Activated CD4-positive, alpha-beta T cell treated with anti-CD3 and anti-CD28 coated beads, Interleukin-2, amount 10 ng/mL, durations not matched to agents 7 days and 5 days (primary cell): ENCODE measurements at regions not wholly inside any gene's neighbourhood (a gene's known extent, or its start where the extent isn't known, plus 50 kb on each side); places are given as distances from the start of the nearest gene placed in this dataset.

Source experiments
- CTCF ChIA-PET: fragments of 350-600 bp; sonication (Branson Sonifier 250); formaldehyde crosslinking; loops from one replicate; lab custom pipeline; 2021; ENCODE audit warnings: antibody characterized with exemption; lab: Charles Lee
- POLR2A ChIA-PET: fragments of 350-600 bp; sonication (Branson Sonifier 250); formaldehyde crosslinking; loops from one replicate; lab custom pipeline; 2021; ENCODE audit warnings: antibody characterized with exemption; lab: Charles Lee
- DNase-seq: peaks from one replicate; pipeline ENCODE4 v3.0.0-alpha.2; 2020
- H3K27ac Mint-ChIP-seq: one replicate; pipeline ENCODE4 v1.8.0; 2021; ENCODE audit warnings: mild to moderate bottlenecking, moderate library complexity, mixed read lengths
- H3K27me3 Mint-ChIP-seq: one replicate; pipeline ENCODE4 v1.8.0; 2021; ENCODE audit warnings: mixed read lengths
- H3K36me3 Mint-ChIP-seq: one replicate; pipeline ENCODE4 v1.8.0; 2021; ENCODE audit warnings: low read depth, mixed read lengths
- H3K4me1 Mint-ChIP-seq: one replicate; pipeline ENCODE4 v1.8.0; 2021; ENCODE audit warnings: mixed read lengths
- H3K4me3 Mint-ChIP-seq: one replicate; pipeline ENCODE4 v1.8.0; 2021; ENCODE audit warnings: mild to moderate bottlenecking, moderate library complexity, mixed read lengths
- H3K9me3 Mint-ChIP-seq: one replicate; pipeline ENCODE4 v1.8.0; 2021; ENCODE audit warnings: mixed read lengths

DNA sequence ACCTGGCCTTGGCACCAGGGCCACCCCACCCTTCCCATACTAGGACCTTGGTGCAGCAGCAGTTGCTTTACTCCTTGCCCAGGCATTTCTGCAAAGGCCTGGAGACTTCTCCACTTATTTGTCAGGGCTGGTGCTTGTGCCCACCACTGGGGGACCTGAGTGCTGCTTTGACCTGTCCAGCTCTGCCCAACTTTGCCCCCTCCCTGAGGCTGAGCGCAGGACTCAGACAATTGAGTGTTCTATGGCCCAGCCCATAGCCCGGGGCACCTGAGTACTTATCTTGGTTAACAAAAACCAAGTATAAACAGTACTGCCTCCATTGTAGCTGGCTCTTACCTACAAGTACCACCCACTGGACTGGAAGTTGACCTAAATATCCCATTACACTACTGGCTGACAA is 406.1 kb upstream of the CHD1 start:
- Mint-ChIP-seq H3K4me1 (no peaks in the 10 kb centered on the region), H3K27ac (no peak overlapping the region), H3K27me3 (no peaks in the 10 kb centered on the region), H3K4me3 (no peak overlapping the region), H3K9me3 (peaks cover 8% of the 10 kb centered on the region), H3K36me3 (no peaks in the 10 kb centered on the region)
- DNase-seq, result no peak
- CTCF ChIA-PET, result no interaction called here
- POLR2A ChIA-PET, result no interaction called here

DNA sequence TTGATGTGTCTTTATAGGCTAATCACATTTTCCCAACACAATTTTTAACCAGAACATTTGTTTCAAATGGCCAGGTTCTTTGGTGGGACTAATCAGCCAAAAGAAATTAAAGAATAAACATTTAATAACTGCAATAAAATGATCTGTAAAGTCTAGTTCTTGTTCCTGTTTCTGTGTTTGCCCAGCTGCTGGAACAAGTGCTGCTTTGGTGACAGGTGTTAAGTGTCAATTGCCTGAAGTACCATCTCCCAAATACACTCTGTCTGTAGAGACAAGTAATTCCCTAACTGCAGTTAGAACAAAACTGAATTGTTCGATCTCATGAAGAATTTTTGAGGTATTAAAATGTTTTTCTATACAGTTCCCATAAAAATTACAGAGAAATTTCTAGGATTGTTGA is 402.3 kb upstream of the CHD1 start:
- H3K4me3 Mint-ChIP-seq, result no peak overlapping the region
- ChIA-PET CTCF (no interaction called here), POLR2A (no interaction called here)
- no peak for DNase-seq
- H3K27me3 Mint-ChIP-seq, result no peaks in the 10 kb centered on the region
- H3K36me3 Mint-ChIP-seq, result no peaks in the 10 kb centered on the region
- H3K4me1 Mint-ChIP-seq, result no peaks in the 10 kb centered on the region
- H3K27ac Mint-ChIP-seq, result no peak overlapping the region
- H3K9me3 Mint-ChIP-seq, result peaks cover 2% of the 10 kb centered on the region

DNA sequence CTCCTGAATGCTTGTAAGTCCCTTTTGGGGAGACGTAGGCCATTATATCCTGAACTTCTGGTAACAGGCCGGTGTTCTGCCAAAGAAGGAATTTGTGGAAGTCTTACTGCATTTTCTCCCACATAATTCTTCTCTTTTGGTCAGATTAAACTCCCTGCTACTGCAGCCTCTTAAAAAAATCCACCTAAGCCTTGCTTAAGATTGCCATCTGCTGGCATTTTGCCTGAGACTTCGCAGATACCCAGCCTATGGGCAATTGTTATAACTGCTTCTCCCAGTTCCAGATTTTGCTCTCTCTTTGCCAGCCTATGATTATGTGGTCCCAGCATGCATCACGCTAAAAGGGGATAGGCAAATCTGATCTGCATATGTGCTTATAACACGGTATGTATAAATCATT is 391.6 kb upstream of the CHD1 start:
- Mint-ChIP-seq H3K27me3 (no peaks in the 10 kb centered on the region), H3K4me3 (no peak overlapping the region), H3K27ac (no peak overlapping the region), H3K4me1 (no peaks in the 10 kb centered on the region), H3K9me3 (peaks cover 3% of the 10 kb centered on the region), H3K36me3 (no peaks in the 10 kb centered on the region)
- POLR2A ChIA-PET, result no interaction called here
- CTCF ChIA-PET, result no interaction called here
- DNase-seq, result no peak

DNA sequence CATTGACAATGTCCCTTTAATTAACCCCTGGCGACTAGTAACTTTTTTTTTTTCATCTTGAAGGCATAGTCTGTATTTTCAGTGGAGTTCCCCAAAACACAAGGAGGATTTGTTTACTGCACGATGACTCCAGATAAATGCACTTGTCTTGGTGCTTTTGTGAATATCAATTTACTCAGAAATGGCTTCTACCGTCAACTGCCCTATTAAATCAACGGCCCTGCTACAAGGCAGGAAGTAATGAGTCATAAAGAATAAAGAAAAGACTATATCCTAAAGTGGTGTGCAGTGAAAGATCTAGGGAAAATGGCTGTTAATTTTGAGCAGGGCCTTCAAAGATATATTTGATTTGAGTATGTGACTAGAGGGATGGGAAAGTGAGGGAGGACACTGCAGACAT is 388.3 kb upstream of the CHD1 start:
- Mint-ChIP-seq H3K4me3 (no peak overlapping the region), H3K27ac (no peak overlapping the region), H3K27me3 (no peaks in the 10 kb centered on the region), H3K9me3 (peaks cover 3% of the 10 kb centered on the region), H3K36me3 (no peaks in the 10 kb centered on the region), H3K4me1 (no peaks in the 10 kb centered on the region)
- DNase-seq, result no peak
- CTCF ChIA-PET, result no interaction called here
- POLR2A ChIA-PET, result no interaction called here

DNA sequence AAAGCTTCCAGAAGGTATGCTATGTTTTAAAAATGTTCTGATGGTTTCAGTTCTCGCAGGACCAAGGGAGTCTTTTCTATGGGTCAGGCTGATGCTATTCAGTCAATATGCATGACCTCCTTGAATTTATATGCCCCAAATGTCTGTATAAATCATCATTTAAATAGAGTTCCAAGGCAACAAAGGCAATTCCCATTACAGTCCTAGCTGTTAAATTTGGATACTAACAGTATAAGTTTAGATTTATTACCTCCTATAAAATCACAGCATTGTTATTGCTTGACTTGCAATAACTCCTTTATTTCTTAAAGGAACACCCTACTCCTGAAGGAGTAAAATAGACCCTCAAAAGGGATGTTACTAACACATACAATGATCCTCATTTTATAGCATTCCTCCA is 387.7 kb upstream of the CHD1 start:
- Mint-ChIP-seq H3K27me3 (no peaks in the 10 kb centered on the region), H3K4me1 (no peaks in the 10 kb centered on the region), H3K36me3 (no peaks in the 10 kb centered on the region), H3K4me3 (no peak overlapping the region), H3K9me3 (peaks cover 3% of the 10 kb centered on the region), H3K27ac (no peak overlapping the region)
- POLR2A ChIA-PET, result no interaction called here
- DNase-seq, result no peak
- CTCF ChIA-PET, result no interaction called here

DNA sequence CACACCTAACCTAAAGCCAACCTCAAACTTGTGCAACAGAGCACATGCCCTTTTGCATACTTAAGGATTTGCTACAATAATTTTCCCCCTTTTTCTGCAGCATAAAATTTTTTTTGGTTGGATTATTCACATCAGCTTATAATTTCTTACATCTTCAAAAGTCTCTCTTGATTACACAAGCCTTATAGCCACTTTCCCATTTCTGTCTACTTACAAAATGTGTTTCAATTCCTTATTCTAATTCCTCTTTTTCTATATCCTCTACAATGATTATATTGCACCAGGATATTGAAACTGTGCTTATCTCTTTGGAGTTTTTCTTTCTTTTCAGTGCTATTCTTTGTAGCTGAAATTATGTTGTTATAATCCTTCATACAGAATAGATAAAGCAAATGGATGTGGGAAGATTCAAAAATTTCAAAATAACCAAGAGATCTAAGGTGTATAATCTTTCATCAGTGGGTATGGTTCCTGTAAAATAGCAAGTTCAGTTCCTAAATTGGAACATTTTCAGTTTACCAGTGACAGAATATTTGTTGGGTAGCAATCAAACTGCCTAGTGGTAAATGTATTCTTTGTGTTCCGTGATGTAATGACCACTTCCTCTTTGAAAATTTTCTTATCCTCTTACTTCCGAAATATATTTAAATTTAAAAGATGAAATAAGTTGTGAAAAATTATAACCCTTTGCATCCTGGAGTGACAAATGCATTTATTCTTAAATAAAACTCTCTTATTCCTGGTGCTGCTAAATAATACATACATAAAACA is 386.8 kb upstream of the CHD1 start:
- Mint-ChIP-seq H3K27me3 (no peaks in the 10 kb centered on the region), H3K9me3 (peaks cover 3% of the 10 kb centered on the region), H3K27ac (no peak overlapping the region), H3K4me1 (no peaks in the 10 kb centered on the region), H3K36me3 (no peaks in the 10 kb centered on the region), H3K4me3 (no peak overlapping the region)
- no peak for DNase-seq
- ChIA-PET POLR2A (no interaction called here), CTCF (no interaction called here)

DNA sequence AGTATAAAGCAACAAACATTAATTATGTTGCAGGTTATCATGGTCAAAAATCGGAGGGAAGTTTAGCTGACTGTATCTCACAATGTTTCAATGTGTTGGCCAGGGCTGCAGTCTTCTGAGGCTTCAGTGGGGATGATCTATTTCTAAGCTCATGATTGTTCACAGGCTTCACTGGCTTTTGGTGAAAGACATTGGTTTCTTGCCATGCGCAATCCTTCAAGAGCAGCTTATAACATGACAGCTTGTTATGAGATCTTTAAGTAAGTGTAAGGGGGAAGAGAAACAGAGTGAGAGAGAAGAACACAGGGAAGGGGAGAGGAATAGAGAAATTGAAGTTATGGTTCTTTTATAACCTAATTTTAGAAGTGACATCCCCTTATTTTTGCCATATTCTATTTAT is 385.9 kb upstream of the CHD1 start:
- Mint-ChIP-seq H3K36me3 (no peaks in the 10 kb centered on the region), H3K27me3 (no peaks in the 10 kb centered on the region), H3K4me3 (no peak overlapping the region), H3K27ac (no peak overlapping the region), H3K4me1 (no peaks in the 10 kb centered on the region), H3K9me3 (peaks cover 3% of the 10 kb centered on the region)
- CTCF ChIA-PET, result no interaction called here
- DNase-seq, result no peak
- POLR2A ChIA-PET, result no interaction called here

DNA sequence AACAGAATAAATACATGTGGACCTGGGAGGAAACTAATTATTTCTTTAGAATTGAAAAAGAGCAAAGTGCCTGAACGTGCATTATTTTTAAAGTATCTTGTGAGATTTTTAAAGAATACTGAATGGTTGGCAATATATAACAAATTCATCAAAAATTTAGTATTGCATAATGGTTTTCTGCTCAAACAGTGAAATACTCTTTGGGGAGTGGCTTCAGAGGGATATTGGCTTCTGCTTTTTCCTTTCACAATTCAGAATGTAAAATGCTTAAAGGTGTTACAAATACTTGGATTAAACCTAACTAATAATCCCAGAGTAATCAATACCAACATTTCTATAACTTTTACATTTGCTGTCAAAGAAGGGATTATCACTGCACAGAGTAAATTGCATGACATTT is 379.3 kb upstream of the CHD1 start:
- H3K4me1 Mint-ChIP-seq, result no peaks in the 10 kb centered on the region
- POLR2A ChIA-PET, result no interaction called here
- H3K4me3 Mint-ChIP-seq, result no peak overlapping the region
- DNase-seq, result no peak
- no peak overlapping the region for H3K27ac Mint-ChIP-seq
- no peaks in the 10 kb centered on the region for H3K27me3 Mint-ChIP-seq
- H3K9me3 Mint-ChIP-seq, result no peaks in the 10 kb centered on the region
- CTCF ChIA-PET, result no interaction called here
- no peaks in the 10 kb centered on the region for H3K36me3 Mint-ChIP-seq

DNA sequence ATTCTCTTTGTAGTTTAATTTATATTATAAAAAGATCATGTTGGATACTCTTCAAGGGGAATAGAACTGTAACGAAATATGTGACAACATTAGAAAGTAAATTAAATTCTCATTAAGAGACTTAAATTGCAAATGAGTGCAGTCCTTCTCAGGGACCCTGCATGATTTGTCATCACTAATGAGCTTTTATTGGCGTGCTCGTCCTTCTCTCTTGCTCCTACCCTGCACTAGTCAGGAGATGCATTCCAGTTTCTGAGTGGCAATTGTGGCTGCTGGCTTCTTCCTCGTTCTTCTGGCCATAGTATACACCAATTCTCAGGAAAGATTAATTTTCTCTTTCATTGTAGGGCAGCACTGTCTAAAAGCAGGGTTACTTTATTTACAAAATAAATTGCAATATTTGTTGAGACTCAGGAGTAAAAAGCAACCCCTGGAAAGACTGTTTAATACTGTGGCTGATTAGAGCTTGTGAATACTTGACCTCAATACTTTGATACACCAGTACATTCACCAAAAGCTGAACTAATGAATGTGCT is 376.3 kb upstream of the CHD1 start:
- no peaks in the 10 kb centered on the region for H3K4me1 Mint-ChIP-seq
- no peaks in the 10 kb centered on the region for H3K27me3 Mint-ChIP-seq
- POLR2A ChIA-PET, result no interaction called here
- H3K27ac Mint-ChIP-seq, result no peak overlapping the region
- no peak for DNase-seq
- no peaks in the 10 kb centered on the region for H3K9me3 Mint-ChIP-seq
- H3K4me3 Mint-ChIP-seq, result no peak overlapping the region
- no peaks in the 10 kb centered on the region for H3K36me3 Mint-ChIP-seq
- CTCF ChIA-PET, result no interaction called here

DNA sequence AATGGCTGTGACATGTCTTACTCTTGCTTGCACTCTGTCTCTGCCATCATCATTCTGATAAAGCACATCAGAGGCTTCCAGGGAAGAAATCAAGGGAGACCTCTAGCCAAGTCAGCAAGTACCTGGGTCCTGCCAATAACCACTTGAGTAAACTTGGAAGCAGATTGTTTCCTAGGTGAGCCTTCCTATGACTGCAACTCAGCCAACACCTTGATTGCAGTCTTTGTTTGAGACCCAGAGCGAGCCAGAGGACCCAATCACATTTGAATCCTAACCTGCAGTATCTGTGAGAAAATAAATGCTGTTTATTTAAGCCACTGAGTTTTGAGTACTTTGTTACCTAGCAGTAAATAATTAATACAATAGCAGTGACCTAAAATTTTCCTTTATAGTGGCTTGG is 356.8 kb upstream of the CHD1 start:
- Mint-ChIP-seq H3K36me3 (no peaks in the 10 kb centered on the region), H3K4me1 (no peaks in the 10 kb centered on the region), H3K27ac (no peak overlapping the region), H3K9me3 (no peaks in the 10 kb centered on the region), H3K4me3 (no peak overlapping the region), H3K27me3 (no peaks in the 10 kb centered on the region)
- ChIA-PET CTCF (no interaction called here), POLR2A (no interaction called here)
- no peak for DNase-seq

DNA sequence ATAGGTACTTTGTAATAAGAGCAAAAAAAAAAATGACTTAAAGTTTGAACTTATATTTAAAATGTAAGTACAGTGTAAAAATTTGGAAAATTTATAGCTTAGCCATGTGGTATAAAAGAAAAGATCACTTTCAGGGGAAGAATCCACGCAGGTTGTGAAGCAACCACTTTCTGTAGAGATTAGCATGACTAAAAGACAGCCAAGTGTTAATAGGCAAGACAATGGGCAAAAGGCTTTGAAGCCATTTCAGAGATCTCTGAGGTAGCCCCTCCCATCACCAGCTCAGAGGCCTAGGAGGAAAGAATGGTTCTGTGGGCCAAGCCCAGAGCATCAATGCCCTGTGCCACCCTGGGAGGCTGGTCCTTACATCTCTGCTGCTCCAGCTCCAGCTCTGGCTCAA is 346.3 kb upstream of the CHD1 start:
- DNase-seq, result no peak
- Mint-ChIP-seq H3K4me1 (no peaks in the 10 kb centered on the region), H3K9me3 (no peaks in the 10 kb centered on the region), H3K36me3 (no peaks in the 10 kb centered on the region), H3K4me3 (no peak overlapping the region), H3K27ac (no peak overlapping the region), H3K27me3 (no peaks in the 10 kb centered on the region)
- POLR2A ChIA-PET, result no interaction called here
- CTCF ChIA-PET, result interaction anchor here (0.7 kb wide), 1 partner anchor 250 kb away, joined by 3 read pairs; no protein-coding TSS in a partner anchor

DNA sequence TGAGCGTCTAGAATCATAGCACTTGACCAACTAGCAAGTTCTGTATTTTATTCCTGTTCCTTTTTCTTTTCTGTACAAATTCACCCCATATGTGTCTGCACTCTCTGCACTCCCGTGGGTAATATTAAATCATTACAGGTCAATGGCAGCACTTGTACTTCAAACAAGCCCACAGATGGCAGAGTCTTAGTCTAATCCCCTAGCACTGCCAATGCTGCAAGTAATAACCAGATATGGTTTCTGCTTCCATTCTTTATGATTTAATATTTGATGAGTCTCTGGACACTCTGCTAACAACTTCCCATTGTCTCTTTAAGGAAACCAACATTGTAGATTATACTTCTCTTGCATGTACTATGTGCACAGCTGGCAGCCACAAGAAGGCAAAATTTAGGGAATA is 343.8 kb upstream of the CHD1 start:
- POLR2A ChIA-PET, result no interaction called here
- no peaks in the 10 kb centered on the region for H3K36me3 Mint-ChIP-seq
- no peak overlapping the region for H3K4me3 Mint-ChIP-seq
- no peak overlapping the region for H3K27ac Mint-ChIP-seq
- DNase-seq, result no peak
- CTCF ChIA-PET, result no interaction called here
- no peaks in the 10 kb centered on the region for H3K9me3 Mint-ChIP-seq
- no peaks in the 10 kb centered on the region for H3K4me1 Mint-ChIP-seq
- no peaks in the 10 kb centered on the region for H3K27me3 Mint-ChIP-seq

DNA sequence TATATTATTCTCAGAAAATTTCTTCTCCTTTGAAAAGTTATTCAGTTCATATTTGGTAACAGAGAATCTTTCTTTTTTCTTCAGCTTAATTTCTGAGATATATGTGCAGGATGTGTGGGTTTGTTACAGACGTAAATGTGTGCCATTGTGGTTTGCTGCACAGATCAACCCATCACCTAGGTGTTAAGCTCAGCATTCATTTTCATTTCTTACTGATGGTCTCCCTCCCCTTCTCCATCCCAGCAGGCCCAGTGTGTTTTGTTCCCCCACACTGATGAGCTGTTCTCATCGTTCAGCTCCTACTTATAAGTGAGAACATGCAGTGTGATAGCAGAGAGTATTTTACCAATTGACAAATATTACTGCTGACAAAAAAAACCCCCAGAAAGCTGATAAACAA is 330.0 kb upstream of the CHD1 start:
- DNase-seq, result no peak
- H3K36me3 Mint-ChIP-seq, result no peaks in the 10 kb centered on the region
- H3K9me3 Mint-ChIP-seq, result peaks cover 14% of the 10 kb centered on the region
- CTCF ChIA-PET, result no interaction called here
- no peaks in the 10 kb centered on the region for H3K4me1 Mint-ChIP-seq
- H3K4me3 Mint-ChIP-seq, result no peak overlapping the region
- H3K27me3 Mint-ChIP-seq, result no peaks in the 10 kb centered on the region
- POLR2A ChIA-PET, result no interaction called here
- H3K27ac Mint-ChIP-seq, result no peak overlapping the region

DNA sequence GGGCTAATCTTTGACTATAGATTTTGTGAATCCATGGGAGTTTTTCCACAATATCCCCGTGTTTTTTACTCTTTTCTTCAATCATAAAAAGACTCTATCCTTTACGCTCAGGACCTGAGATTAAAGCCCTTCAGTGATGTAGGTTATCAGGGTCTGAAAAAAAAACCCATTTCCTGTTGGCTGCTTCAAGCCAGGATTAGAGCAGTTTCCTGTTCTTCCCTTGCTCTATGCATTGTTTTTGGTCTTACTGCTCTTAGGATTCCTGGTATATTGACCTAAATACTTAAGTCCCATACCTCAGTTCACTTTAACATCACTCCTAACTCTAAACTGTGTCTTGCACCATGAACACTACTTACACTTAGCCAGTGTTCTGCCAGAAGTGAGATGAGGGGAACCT is 319.3 kb upstream of the CHD1 start:
- DNase-seq, result no peak
- no peaks in the 10 kb centered on the region for H3K9me3 Mint-ChIP-seq
- ChIA-PET POLR2A (no interaction called here), CTCF (no interaction called here)
- H3K4me3 Mint-ChIP-seq, result no peak overlapping the region
- no peaks in the 10 kb centered on the region for H3K36me3 Mint-ChIP-seq
- no peak overlapping the region for H3K27ac Mint-ChIP-seq
- H3K4me1 Mint-ChIP-seq, result no peaks in the 10 kb centered on the region
- H3K27me3 Mint-ChIP-seq, result no peaks in the 10 kb centered on the region
